ENCODE measurements at regions not wholly inside any gene's neighbourhood (a gene's known extent, or its start where the extent isn't known, plus 50 kb on each side); places are given as distances from the start of the nearest gene placed in this dataset.
"Not testable (repeated sequence)": the region's sequence is repeated elsewhere in the genome, so short reads cannot be mapped to it uniquely, and the experiment has no call there.

GRCh38 chr16:16570874-16571273 is 191.9 kb downstream of the NPIPA7 start:
- intact Hi-C loops (cut with micrococcal nuclease); H3K4me1 Mint-ChIP-seq (ENCODE audit: low read depth); DNase-seq; H3K9me3 Mint-ChIP-seq; H3K36me3 Mint-ChIP-seq; H3K27me3 Mint-ChIP-seq; POLR2A ChIA-PET; H3K4me3 Mint-ChIP-seq; CTCF ChIA-PET; H3K27ac Mint-ChIP-seq: not testable (repeated sequence)

DNA sequence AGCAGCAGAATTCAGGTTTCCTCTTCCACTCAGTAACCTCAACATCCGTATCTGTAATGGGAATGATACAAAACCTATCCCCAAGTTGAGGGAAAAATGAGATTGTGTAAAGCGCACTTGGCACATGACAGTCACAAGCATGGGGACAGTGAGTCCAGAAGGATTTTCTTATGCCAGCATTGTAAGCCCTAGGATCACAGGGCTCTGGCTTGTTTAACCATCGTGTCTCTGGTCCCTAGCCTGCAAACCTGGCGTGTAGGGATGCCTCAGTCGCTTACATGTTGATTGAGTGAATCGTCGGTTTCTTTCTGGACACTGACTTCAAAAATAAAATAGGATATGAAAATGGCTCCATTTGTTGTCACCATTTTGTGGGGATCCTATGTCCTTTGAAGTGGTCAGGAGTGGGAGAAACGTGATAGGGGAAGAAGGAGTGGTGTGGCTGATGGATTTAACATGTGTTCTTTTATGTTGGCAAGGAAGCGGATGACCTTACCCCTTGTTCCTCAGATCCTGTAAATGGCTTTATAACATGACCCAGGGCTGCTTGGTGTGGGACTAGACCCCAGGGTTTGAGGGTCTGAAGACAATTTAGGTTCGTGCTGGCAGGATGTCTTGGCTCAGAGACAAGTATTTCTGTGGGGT is 193.3 kb downstream of the NPIPA7 start:
- DNase-seq; CTCF ChIA-PET; H3K4me1 Mint-ChIP-seq (ENCODE audit: low read depth); H3K36me3 Mint-ChIP-seq; H3K27me3 Mint-ChIP-seq; H3K9me3 Mint-ChIP-seq; intact Hi-C loops (cut with micrococcal nuclease); POLR2A ChIA-PET; H3K27ac Mint-ChIP-seq; H3K4me3 Mint-ChIP-seq: not testable (repeated sequence)

- H3K27me3 Mint-ChIP-seq; CTCF ChIA-PET; intact Hi-C loops (cut with micrococcal nuclease); H3K4me3 Mint-ChIP-seq; POLR2A ChIA-PET; H3K27ac Mint-ChIP-seq; H3K4me1 Mint-ChIP-seq (ENCODE audit: low read depth); DNase-seq; H3K9me3 Mint-ChIP-seq; H3K36me3 Mint-ChIP-seq: not testable (repeated sequence)
These were observed 198.1 kb downstream of the NPIPA7 start for GRCh38 chr16:16577062-16577461.

- Mint-ChIP-seq H3K4me1 (ENCODE audit: low read depth) (peaks cover 4% of the 10 kb centered on the region), H3K36me3 (no peaks in the 10 kb centered on the region), H3K27me3 (peaks cover 2% of the 10 kb centered on the region), H3K27ac (no peak overlapping the region), H3K9me3 (peaks cover 2% of the 10 kb centered on the region), H3K4me3 (no peak overlapping the region)
- ChIA-PET CTCF (no interaction called here), POLR2A (no interaction called here)
- no peak for DNase-seq
- intact Hi-C loops (cut with micrococcal nuclease), result no loop called here
These were observed 199.8 kb downstream of the NPIPA7 start for GRCh38 chr16:16578701-16579100.

- H3K4me3 Mint-ChIP-seq; H3K36me3 Mint-ChIP-seq; H3K9me3 Mint-ChIP-seq; intact Hi-C loops (cut with micrococcal nuclease); H3K4me1 Mint-ChIP-seq (ENCODE audit: low read depth); H3K27ac Mint-ChIP-seq; POLR2A ChIA-PET; H3K27me3 Mint-ChIP-seq; CTCF ChIA-PET: not testable (repeated sequence)
- peak; percentile 22 for DNase-seq
These were observed 204.0 kb downstream of the NPIPA7 start for GRCh38 chr16:16582916-16583315.

GRCh38 chr16:16586073-16586651 is 207.2 kb downstream of the NPIPA7 start:
- H3K27ac Mint-ChIP-seq; intact Hi-C loops (cut with micrococcal nuclease); H3K27me3 Mint-ChIP-seq: not testable (repeated sequence)

GRCh38 chr16:16586969-16587368 is 208.0 kb downstream of the NPIPA7 start:
- H3K27me3 Mint-ChIP-seq; H3K27ac Mint-ChIP-seq; H3K4me3 Mint-ChIP-seq; DNase-seq; H3K36me3 Mint-ChIP-seq; CTCF ChIA-PET; POLR2A ChIA-PET; intact Hi-C loops (cut with micrococcal nuclease); H3K9me3 Mint-ChIP-seq; H3K4me1 Mint-ChIP-seq (ENCODE audit: low read depth): not testable (repeated sequence)

More at GRCh38 chr16:16586073-16586651, 207.2 kb downstream of the NPIPA7 start:
- POLR2A ChIA-PET; DNase-seq; CTCF ChIA-PET; H3K4me1 Mint-ChIP-seq (ENCODE audit: low read depth); H3K36me3 Mint-ChIP-seq; H3K9me3 Mint-ChIP-seq; H3K4me3 Mint-ChIP-seq: not testable (repeated sequence)

DNA sequence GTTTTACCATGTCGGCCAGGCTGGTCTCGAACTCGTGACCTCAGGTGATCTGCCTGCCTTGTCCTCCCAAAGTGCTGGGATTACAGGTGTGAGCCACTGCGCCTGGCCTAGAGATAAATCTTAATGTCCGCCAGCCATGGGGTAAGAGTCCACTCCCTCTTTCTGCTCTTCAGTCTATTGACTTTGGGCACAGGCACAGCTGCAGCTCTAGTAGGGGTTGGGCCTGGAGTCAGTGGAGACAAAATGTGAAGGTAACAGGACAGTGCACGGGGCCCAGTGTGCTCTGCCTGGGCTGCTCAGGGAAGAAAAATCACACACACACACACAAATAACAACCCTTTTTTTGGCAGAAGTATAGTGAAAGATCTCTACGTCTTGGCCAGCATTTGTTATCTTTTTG is 209.5 kb downstream of the NPIPA7 start:
- intact Hi-C loops (cut with micrococcal nuclease); H3K27me3 Mint-ChIP-seq; DNase-seq; POLR2A ChIA-PET; H3K4me1 Mint-ChIP-seq (ENCODE audit: low read depth); CTCF ChIA-PET; H3K36me3 Mint-ChIP-seq; H3K27ac Mint-ChIP-seq; H3K4me3 Mint-ChIP-seq; H3K9me3 Mint-ChIP-seq: not testable (repeated sequence)

DNA sequence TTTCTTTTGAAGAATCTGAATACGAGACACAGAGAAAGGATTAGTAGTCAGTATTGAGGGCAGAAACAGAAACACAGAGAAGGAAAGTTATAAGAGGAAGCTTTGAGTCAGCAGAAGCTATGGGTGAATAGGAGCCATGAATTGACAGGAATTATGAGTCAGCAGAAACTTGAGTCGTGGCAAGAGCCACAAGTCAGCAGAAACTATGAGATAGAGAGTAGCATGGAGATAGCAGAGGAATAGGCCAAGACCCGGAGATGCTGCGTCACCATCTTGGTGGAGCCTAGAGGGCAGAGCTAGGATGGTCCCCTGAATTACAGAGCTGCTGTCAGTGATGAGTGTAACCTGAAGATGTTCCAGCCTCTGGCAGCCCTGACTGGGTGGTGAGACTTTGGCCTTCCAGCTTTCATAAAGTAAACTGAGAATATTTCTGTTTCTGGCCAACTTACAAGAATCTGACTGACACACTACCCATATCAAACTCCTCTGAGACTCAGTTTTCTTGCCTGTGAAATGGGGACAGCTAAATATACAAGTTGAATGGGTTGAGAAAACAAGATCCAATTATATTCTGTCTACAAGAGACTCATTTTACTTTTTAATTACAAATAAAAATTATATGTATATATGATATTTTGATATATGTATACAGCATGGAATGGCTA is 211.8 kb downstream of the NPIPA7 start:
- H3K9me3 Mint-ChIP-seq; H3K4me3 Mint-ChIP-seq; H3K27me3 Mint-ChIP-seq; H3K36me3 Mint-ChIP-seq; POLR2A ChIA-PET; DNase-seq; CTCF ChIA-PET; H3K4me1 Mint-ChIP-seq (ENCODE audit: low read depth); H3K27ac Mint-ChIP-seq: not testable (repeated sequence)
- intact Hi-C loops (cut with micrococcal nuclease), result loop anchor here (5.0 kb wide), 1 partner anchor 272 kb away; no protein-coding TSS in a partner anchor

- H3K4me3 Mint-ChIP-seq; H3K27me3 Mint-ChIP-seq; POLR2A ChIA-PET; H3K9me3 Mint-ChIP-seq; H3K4me1 Mint-ChIP-seq (ENCODE audit: low read depth); H3K27ac Mint-ChIP-seq; H3K36me3 Mint-ChIP-seq; CTCF ChIA-PET: not testable (repeated sequence)
- peak; percentile 70 for DNase-seq
- intact Hi-C loops (cut with micrococcal nuclease), result loop anchor here (5.0 kb wide), 1 partner anchor 269 kb away; no protein-coding TSS in a partner anchor
These were observed 214.4 kb downstream of the NPIPA7 start for GRCh38 chr16:16593156-16593863.

- H3K9me3 Mint-ChIP-seq; H3K27me3 Mint-ChIP-seq; H3K4me3 Mint-ChIP-seq; intact Hi-C loops (cut with micrococcal nuclease); POLR2A ChIA-PET; CTCF ChIA-PET; H3K36me3 Mint-ChIP-seq; DNase-seq; H3K4me1 Mint-ChIP-seq (ENCODE audit: low read depth); H3K27ac Mint-ChIP-seq: not testable (repeated sequence)
These were observed 216.2 kb downstream of the NPIPA7 start for GRCh38 chr16:16595029-16595718.

- H3K9me3 Mint-ChIP-seq; DNase-seq; CTCF ChIA-PET; H3K36me3 Mint-ChIP-seq; H3K4me1 Mint-ChIP-seq (ENCODE audit: low read depth); POLR2A ChIA-PET; H3K27me3 Mint-ChIP-seq; intact Hi-C loops (cut with micrococcal nuclease); H3K27ac Mint-ChIP-seq; H3K4me3 Mint-ChIP-seq: not testable (repeated sequence)
These were observed 222.3 kb downstream of the NPIPA7 start for GRCh38 chr16:16601239-16601638.

All from activated CD4-positive, alpha-beta memory T cell treated with anti-CD3 and anti-CD28 coated beads for 36 hours (primary cell).